ENCODE measurements at regions not wholly inside any gene's neighbourhood (a gene's known extent, or its start where the extent isn't known, plus 50 kb on each side); places are given as distances from the start of the nearest gene placed in this dataset.

GRCh38 chr6:94130478-94130877 lies 711.1 kb upstream of the EPHA7 start:
- Histone ChIP-seq H3K4me3 (no peak overlapping the region), H3K9me3 (replicated peaks in 1 of 3) (no peaks in the 10 kb centered on the region), H3K4me1 (replicated peaks in 1 of 2) (no peaks in the 10 kb centered on the region), H3K36me3 (replicated peaks in 1 of 2) (no peaks in the 10 kb centered on the region), H3K27me3 (no peaks in the 10 kb centered on the region), H3K27ac (no peak overlapping the region)
- 13 to 21% (median 17%) methylated on average over 1 of the region's 1 CpG for WGBS, 4 donors
- intact Hi-C loops (cut with DNase I): no loop called here
- TF ChIP-seq POLR2A (IDR thresholded peaks at IDR 0.05) (no peak), CTCF (IDR thresholded peaks at IDR 0.05) (no peak)
- no peak for DNase-seq

GRCh38 chr6:94129926-94130325 lies 710.6 kb upstream of the EPHA7 start:
- Histone ChIP-seq H3K27ac (no peak overlapping the region), H3K4me1 (replicated peaks in 1 of 2) (no peaks in the 10 kb centered on the region), H3K4me3 (no peak overlapping the region), H3K9me3 (replicated peaks in 1 of 3) (no peaks in the 10 kb centered on the region), H3K36me3 (replicated peaks in 1 of 2) (no peaks in the 10 kb centered on the region), H3K27me3 (no peaks in the 10 kb centered on the region)
- TF ChIP-seq CTCF (IDR thresholded peaks at IDR 0.05) (no peak), POLR2A (IDR thresholded peaks at IDR 0.05) (no peak)
- no peak for DNase-seq
- intact Hi-C loops (cut with DNase I): no loop called here

GRCh38 chr6:94127716-94128115 lies 708.4 kb upstream of the EPHA7 start:
- no peak overlapping the region for H3K27ac ChIP-seq
- H3K4me1 ChIP-seq (replicated peaks in 1 of 2): no peaks in the 10 kb centered on the region
- no peaks in the 10 kb centered on the region for H3K9me3 ChIP-seq (replicated peaks in 1 of 3)
- H3K27me3 ChIP-seq: no peaks in the 10 kb centered on the region
- no peaks in the 10 kb centered on the region for H3K36me3 ChIP-seq (replicated peaks in 1 of 2)
- 25 to 62% (median 45%) methylated on average over 1 of the region's 1 CpG for WGBS, 4 donors
- DNase-seq: no peak
- intact Hi-C loops (cut with DNase I): no loop called here
- H3K4me3 ChIP-seq: no peak overlapping the region
- TF ChIP-seq POLR2A (IDR thresholded peaks at IDR 0.05) (no peak), CTCF (IDR thresholded peaks at IDR 0.05) (no peak)

GRCh38 chr6:94124333-94124732 lies 705.0 kb upstream of the EPHA7 start:
- intact Hi-C loops (cut with DNase I): no loop called here
- TF ChIP-seq POLR2A (IDR thresholded peaks at IDR 0.05): no peak
- TF ChIP-seq CTCF (IDR thresholded peaks at IDR 0.05): no peak
- no peak for DNase-seq
- Histone ChIP-seq H3K4me3 (no peak overlapping the region), H3K36me3 (replicated peaks in 1 of 2) (no peaks in the 10 kb centered on the region), H3K27ac (no peak overlapping the region), H3K27me3 (no peaks in the 10 kb centered on the region), H3K4me1 (replicated peaks in 1 of 2) (no peaks in the 10 kb centered on the region), H3K9me3 (replicated peaks in 1 of 3) (no peaks in the 10 kb centered on the region)
- WGBS, 4 donors: 77 to 88% (median 87%) methylated on average over 1 of the region's 1 CpG

All from adrenal gland (tissue), 9 donors.